NCI-H2227 (cell line): ENCODE measurements at regions not wholly inside any gene's neighbourhood (a gene's known extent, or its start where the extent isn't known, plus 50 kb on each side); places are given as distances from the start of the nearest gene placed in this dataset.
"Not testable (repeated sequence)": the region's sequence is repeated elsewhere in the genome, so short reads cannot be mapped to it uniquely, and the experiment has no call there.

Experiments
- DNase-seq: peaks from one replicate; lab custom pipeline; 2025; ENCODE audit not compliant: unreplicated experiment; lab: John Stamatoyannopoulos, UW

DNA sequence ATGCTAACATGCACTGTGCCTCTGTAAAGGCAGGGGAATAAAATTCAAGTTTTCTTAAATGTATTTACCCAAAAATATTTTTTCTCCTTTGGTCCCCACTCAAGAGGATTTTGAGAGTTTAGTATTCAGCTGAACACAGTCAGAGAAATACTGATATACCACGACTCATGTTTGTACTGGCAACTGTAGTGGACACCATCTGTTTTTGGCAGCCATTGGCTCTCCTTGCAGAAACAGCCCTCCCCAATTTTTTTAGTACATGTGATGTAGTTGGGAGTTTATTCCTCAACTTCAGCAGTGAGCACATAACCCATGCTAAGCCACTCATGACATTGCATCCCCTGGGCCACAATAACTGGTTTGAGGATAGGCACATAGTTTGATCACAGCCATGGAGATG lies 154.8 kb upstream of the POU3F1 start:
- no peak for DNase-seq

DNA sequence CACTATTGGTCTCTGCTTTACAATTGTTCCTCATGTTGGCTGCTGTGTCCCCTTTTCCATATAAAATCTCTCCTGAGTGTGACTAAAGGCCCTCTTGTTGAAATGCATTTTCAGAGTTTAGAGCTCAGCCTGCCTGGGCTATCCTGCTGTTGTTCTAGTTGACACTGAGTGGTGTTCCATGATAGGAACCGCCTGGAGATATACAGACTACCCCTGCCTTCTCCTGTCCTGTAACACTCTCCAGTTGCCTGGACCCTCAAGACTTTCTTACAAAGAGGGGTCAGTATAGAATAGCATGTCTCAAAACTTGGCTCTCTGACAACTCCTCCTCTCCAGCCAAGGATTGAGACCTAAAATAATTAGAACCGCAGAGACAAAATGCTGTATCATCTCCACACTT lies 152.0 kb upstream of the POU3F1 start:
- DNase-seq = no peak

DNA sequence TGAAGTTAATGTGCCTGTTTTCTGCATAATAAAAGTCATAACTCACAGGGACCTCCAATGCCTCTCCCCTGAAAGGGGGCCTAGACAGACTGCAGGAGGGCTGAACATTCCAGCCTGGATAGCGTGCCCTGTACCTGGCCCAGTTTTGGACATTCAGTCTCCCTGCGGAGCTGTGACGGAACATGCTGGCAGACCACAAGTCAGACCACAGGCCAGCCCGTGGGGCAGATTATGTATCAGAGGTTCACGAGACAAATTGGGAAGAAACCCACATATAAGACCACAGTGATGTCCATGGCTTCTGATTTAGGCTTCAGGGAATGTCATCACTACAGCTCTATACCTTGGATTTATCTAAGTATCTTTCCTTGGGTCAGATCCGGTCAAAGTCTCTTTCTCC lies 151.5 kb upstream of the POU3F1 start:
- no peak for DNase-seq

DNA sequence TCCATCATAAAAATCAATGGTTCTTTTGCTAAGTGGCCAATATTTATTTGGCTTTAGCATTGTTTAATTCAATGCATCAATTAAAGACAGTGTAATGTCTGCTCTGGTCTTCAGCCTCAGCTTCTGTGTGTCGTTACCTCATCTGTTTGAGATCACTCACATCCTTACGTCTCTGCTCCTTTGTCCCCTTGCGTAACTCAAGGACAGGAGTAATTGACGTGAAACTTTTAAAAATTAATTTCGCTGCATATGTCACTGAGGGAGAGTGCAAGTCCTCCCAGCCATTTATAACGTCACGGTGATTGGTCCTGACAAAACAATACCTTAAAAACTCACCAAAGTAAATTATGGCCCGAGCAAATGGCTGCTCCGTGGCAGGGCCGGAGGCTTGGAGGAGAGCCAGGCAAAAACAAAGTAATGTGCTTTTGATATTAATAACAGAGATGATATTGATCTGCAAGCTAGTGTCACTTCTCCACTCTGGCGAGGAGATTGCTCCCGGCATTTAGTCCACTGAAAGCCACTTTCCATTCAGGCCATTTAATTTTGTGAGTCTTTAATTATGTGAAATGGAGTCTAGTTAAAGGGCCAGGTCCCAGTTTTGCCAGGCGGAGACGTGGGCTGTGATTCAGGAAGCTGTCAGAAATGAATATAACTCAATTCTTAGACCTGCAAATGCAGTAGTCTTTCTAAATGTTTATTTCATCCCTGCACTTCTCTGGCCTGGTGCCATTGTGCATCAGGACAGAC lies 150.9 kb upstream of the POU3F1 start:
- no peak for DNase-seq

DNA sequence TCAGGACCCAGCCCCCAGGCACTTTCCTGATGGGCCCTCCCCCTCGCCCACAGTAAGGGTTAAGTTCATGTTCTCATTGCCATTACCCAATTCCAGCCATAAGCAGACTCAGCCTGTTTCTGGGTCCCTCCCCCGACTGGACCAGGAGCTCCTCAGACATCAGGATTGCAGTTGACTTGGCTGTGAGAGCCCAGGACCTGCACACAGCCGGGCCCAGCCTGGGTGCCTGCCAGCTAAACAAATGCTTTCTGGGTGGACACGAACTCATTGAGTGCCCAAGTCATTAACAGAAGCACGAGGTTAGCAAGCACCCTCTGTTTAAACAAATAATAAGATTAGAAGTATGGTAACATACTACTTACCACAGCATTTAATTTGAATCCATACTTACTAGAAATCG lies 147.9 kb upstream of the POU3F1 start:
- DNase-seq = no peak

DNA sequence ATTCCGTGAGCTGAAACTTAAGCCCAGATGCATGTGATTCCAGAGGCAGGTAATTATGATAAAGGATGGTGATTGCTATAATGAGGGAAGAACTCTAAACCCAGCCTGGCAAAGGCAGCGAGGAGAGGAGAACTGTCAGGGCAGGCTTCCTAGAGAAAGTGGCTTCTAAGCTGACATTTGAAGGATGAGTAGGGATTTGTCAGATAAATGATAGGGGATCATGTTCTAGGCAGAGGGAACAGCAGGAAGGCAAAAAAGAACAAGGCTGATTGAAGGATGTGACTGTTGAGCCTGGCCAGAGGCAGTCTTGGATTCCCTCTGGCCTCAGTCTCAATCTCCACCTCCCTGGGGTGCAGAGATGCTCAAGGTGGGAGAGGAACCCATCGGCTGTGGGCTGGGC lies 146.4 kb upstream of the POU3F1 start:
- DNase-seq = no peak

DNA sequence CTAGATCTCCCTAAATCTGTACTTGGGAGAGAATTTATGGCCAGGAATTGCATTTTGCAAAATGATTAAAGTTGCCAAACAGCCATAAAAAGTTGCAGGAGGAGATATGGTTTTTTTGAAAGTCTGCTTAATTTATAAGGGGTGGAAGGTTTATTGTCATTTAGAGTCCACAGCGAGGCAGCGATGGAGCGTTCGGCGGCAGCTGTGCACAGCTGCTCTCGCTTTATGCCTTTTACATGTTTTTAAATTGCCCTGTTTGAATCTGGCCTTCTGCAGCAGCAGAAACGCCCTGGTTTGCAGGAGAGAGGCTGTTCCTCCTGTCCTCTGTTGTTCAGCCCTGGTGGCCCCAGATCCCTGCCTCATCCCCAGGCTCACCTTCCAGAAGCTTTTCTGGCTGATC lies 144.9 kb upstream of the POU3F1 start:
- peak; percentile 34 for DNase-seq

DNA sequence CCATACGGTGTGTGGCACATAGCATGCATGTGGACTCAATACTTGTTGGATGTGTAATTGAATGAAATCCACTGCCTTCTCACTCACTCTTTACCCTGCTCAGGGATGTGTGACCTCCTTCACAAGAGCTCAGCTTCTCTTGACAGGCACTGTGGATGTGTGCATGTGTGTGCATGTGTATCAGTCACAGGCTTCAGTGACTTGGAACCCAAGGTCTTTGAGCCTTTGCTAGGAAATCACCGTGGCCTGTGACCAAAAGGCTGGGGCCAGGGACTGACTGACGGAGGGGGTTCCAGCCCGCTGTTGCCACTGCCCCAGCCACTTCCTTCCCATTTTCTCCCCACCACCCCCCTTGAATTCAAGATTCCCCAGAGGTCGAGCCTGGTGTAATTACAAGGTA lies 144.4 kb upstream of the POU3F1 start:
- peak; percentile 22 for DNase-seq

DNA sequence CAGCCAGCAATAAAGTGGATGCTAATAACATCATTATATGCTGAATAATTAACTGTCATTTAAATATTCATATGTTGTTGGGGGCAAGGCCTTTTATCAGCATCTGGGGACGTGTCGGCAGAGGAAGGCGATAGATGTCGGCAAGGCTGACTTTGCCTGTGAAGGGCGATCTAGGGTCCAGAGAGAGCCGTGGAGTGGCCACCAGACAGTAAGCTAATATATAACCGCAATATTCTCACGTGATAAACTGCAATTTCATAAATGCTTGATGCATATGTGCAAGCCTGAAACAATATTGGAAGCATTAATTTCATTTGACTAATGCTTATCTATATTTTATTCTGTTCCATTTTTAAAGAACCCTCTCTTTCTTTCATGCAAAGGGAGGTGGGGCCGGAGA lies 141.0 kb upstream of the POU3F1 start:
- DNase-seq = no peak

DNA sequence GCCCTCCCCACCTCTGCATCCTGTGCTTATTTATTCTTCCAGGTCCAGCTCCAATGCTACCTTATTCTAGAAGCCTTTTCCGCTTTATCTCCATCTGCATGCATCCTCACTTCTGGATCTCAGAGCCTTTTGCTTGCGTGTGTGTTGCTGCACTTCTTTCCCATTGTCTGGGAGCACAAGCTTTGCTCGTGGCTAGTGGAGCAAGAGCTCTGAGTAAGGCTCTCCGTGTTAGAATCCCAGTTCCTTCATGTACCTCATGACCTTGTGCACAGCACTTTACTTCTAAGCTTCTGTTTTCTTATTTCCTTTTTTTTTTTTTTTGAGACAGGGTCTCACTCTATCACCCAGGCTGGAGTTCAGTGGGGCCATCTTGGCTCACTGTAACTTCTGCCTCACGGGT lies 140.0 kb upstream of the POU3F1 start:
- DNase-seq = no peak

DNA sequence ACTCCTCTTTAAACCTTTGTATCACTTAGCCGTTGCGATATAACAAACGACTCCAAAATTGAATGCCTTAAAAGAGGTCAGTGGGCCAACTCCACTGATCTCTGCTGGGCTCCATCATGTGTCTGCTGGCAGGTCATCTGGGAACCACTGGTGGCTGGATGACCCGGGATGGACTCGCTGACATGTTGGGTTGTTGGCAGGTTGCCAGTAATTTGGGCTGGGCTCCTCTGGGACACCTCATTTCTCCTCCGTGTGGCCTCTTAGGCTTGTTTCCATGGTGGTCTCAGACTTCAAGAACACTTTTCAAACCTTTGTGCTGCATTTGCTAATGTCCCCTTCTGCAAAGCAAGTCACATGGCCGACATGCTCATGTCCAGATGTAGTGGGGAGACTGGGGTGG lies 139.3 kb upstream of the POU3F1 start:
- no peak for DNase-seq

DNA sequence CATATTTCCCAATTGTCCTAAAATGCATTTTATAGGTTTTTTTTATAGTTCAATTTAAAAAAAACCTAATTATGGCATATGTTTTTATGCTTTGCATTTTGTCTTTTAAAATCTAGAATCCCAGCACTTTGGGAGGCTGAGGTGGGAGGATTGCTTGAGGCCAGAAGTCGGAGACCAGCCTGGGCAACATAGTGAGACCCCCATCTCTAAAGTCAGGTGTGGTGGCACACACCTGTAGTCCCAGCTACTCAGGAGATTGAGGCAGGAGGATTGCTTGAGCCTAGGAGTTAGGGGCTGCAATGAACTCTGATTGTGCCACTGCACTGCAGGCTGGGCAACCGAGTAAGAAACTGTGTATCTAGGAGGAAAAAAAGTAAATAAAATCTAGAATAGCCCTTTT lies 137.2 kb upstream of the POU3F1 start:
- no peak for DNase-seq

DNA sequence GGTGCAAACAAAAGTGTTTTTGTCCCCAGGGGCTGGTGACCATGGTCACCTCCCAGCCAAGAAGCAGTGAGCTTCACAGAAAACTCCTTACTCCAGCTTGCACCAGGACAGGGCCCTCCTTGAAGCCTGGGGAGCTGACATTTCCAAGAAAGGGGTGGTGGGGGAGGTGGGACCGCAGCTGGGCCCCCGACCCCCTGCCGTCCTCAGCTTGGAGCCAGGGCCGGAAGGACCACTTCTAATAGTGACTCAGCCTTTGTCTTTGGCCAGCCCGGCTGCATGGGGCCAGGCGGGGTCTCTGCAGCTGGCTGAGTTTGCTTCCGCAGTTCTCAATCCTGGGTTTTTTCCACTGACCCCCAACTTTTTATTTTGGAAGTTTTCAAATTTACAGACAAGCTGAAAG lies 136.5 kb upstream of the POU3F1 start:
- DNase-seq = no peak

DNA sequence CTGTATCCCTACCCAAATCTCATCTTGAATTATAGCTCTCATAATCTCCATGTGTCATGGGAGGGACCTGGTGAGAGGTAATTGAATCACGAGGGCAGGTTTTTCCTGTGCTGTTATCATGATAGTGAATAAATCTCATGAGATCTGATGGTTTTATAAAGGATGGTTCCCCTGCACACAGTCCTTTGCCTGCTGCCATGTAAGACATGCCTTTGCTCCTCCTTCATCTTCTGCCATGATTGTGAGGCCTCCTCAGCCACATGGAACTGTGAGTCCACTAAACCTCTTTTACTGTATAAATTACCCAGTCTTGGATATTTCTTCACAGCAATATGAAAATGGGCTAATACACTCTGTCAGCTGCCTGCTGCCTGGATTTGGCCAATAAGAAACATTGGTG lies 133.8 kb upstream of the POU3F1 start:
- not testable (repeated sequence) for DNase-seq

DNA sequence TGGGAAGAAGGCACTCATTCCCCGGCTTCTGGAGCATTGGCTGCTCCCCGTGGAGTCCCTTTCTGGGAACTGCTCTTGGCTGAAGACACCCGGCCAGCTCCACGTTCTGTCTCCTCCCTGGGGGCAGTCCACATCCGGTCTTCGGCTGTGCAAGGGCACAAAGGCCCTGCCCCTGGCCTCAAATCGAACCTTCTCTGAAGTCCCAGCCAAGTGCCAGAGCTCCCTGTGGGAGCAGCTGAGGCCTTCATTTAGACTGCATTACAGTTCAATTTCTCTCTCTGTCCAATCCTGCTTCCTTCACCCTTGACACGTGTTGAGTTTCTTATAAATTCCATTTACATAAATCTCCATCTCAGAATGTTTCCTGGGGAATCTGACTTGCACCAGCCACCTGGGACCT lies 132.9 kb upstream of the POU3F1 start:
- no peak for DNase-seq

DNA sequence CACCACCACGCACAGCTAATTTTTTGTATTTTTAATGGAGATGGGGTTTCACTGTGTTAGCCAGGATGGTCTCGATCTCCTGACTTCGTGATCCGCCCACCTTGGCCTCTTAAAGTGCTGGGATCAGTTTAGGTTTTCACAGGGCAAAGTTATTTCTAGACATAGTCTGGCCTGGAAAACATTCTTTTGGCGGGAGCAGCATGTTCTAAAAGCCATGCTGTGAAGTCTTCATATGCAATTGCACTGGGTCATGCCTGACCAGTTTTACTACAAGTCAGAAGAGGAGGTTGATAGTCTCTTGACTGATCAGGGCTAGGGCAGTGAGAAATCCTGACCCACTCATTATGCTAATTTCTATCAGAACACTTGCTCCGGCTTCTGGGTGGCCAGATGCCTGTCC lies 131.6 kb upstream of the POU3F1 start:
- DNase-seq = no peak

DNA sequence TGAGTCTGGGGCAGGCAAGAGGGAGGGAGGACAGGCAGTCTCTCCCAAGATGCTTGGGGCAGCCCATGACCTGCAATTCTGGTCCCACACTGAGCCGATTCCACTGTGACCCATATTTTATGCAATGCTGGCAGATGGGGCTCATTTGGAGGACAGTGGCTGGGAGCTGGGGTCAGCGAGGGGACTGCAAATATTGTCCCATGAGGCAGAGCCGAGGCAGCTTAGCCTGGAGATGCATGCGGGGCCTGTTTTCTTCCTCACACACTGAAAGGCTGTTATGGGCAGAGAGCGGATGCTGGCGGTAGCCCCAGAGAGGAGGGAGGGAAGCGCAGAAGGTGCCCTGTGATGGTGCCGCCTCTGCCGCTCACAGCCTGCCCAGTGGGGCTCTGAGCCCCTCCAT lies 128.5 kb upstream of the POU3F1 start:
- DNase-seq = no peak

DNA sequence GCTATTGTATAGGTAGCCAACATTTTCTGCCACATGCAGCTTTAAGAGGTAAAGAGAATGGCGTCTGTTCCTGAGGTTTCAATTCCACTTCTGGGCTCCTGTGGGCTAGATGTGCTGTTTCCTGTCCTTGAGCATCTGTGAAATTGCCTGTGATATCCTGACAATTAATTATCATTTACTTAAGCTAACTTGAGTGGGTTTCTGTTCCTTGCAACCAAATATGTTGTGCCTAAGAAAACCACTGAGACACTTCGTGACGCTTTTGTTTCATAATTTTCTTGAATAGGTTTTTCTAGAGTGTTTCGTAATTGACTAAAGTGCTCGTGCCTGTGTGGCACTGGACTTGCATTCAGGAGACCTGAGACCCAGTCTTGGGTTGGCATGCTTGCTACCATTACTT lies 127.3 kb upstream of the POU3F1 start:
- no peak for DNase-seq

DNA sequence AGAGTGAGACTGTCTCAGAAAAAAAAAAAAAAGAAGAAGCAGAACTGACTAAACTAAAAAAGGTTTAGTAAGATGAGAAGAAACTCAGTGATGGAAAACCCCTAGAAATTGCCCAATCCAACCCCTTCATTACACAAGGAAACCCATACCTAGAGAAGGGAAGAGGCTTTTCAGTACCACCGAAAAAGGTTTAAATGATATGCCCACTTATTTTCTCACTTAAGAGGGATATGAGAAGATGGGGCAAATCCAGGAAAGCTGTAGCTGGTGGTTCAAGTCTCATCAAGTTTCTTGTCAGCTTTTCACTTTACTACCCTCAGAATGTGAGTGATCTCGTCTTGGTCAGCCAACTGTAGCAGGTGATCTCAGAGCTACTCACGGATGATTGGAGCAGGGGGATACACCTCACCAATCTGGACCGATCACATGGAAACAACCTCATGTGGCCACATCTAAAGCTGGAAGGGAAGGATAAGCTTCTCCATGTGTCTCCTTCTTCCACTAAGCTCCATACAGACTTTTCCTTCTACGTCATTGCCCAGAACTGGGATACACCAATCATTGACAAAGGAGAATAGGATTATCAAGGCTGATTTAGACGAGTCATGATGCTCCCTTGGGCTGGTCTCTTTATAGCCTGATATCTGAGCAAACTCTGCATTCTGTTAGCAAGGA lies 126.7 kb upstream of the POU3F1 start:
- DNase-seq = no peak

DNA sequence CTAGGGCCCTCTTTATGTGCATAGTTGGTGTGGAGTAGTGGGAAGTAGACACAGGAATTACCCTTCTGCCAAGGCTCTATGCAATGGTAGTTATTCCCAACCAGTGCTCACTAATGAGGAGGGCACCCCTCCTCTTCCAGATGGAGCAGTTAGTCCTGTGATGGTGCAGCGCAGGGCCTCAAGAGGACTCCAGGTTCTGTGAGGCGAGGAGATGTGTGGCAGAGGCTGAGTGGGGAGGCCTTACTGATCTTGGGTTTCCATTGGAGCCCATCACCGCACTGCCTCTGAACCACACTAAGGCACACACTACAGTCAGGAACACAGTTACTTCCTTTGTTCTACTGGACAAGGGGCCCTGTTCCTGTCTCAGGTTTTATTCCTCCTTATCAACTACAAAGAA lies 122.5 kb upstream of the POU3F1 start:
- DNase-seq = no peak

DNA sequence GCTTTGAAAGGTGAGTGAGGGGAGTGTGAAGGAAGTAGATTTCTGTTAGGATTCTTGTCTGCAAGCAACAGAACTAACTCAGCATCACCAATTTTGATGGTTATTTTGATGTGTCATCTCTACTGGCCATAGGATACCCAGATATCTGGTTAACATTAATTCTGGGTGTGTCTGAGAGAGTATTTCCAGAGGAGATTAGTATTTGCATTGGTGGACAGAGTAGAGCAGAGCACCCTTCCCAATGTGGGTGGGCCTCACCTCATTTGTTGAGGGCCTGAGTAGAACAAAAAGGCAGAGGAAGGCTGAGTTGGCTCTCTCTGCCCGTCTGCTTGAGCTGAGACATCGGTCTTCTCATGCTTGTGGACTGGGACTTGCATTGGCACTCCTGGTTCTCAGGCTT lies 121.8 kb upstream of the POU3F1 start:
- DNase-seq = no peak

DNA sequence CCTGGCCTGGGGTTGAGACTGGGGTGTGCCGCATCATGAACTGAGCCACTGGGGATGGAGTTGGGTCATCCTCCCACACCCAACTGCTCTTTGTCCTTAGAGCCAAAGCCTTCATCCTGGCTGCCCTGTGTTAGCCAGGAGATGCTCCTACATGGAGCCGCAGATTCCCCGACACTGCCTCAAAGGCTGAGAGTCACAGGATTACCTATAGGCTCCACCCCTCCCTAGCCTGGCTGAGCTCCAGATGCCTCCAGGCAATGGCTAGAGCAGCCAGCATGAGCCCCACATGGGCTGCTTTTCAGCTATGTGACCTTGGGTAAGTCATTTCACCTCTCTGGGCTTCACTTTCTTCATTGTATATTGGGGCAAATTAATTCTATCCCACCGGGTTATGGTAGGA lies 119.9 kb upstream of the POU3F1 start:
- DNase-seq = no peak
